Stimulated activated CD8-positive, alpha-beta memory T cell treated with anti-CD3 and anti-CD28 coated beads, Interleukin-2, amount 100 ng/mL, for 48 hours (primary cell): ENCODE measurements at regions not wholly inside any gene's neighbourhood (a gene's known extent, or its start where the extent isn't known, plus 50 kb on each side); places are given as distances from the start of the nearest gene placed in this dataset.

Experiments used
- DNase-seq, 2 donors: peaks; one replicate each; pipeline ENCODE4 v3.0.0-alpha.2; 2020; ENCODE audit warnings: low read depth in 2 of 2

- no peak for DNase-seq
Observed at GRCh38 chr11:15807827-15808226, 548.5 kb downstream of the SOX6 start.

- no peak for DNase-seq
Observed at GRCh38 chr11:15810082-15810481, 546.3 kb downstream of the SOX6 start.

GRCh38 chr11:15810525-15810924 lies 545.8 kb downstream of the SOX6 start:
- DNase-seq: no peak

- DNase-seq: no peak
Observed at GRCh38 chr11:15815246-15816195, 540.8 kb downstream of the SOX6 start.

- DNase-seq: no peak
Observed at GRCh38 chr11:15816260-15816871, 540.0 kb downstream of the SOX6 start.

- no peak for DNase-seq
Observed at GRCh38 chr11:15817001-15817400, 539.3 kb downstream of the SOX6 start.

- DNase-seq: no peak
Observed at GRCh38 chr11:15818132-15818842, 538.1 kb downstream of the SOX6 start.

GRCh38 chr11:15819679-15820286 lies 536.6 kb downstream of the SOX6 start:
- DNase-seq: peak in 1 of 2 donors; percentile 13

- DNase-seq: no peak
Observed at GRCh38 chr11:15821451-15821850, 534.9 kb downstream of the SOX6 start.

GRCh38 chr11:15824060-15824459 lies 532.3 kb downstream of the SOX6 start:
- DNase-seq: no peak

- no peak for DNase-seq
Observed at GRCh38 chr11:15825976-15826650, 530.2 kb downstream of the SOX6 start.

GRCh38 chr11:15826826-15827225 lies 529.5 kb downstream of the SOX6 start:
- peak in 1 of 2 donors; percentile 17 for DNase-seq

GRCh38 chr11:15828215-15828853 lies 528.0 kb downstream of the SOX6 start:
- DNase-seq: no peak

GRCh38 chr11:15829312-15829711 lies 527.0 kb downstream of the SOX6 start:
- no peak for DNase-seq

- DNase-seq: no peak
Observed at GRCh38 chr11:15830741-15831428, 525.5 kb downstream of the SOX6 start.

- DNase-seq: no peak
Observed at GRCh38 chr11:15835788-15836411, 520.4 kb downstream of the SOX6 start.

- no peak for DNase-seq
Observed at GRCh38 chr11:15836795-15837194, 519.6 kb downstream of the SOX6 start.

GRCh38 chr11:15837901-15838489 lies 518.4 kb downstream of the SOX6 start:
- no peak for DNase-seq

GRCh38 chr11:15839061-15839460 lies 517.3 kb downstream of the SOX6 start:
- no peak for DNase-seq
